GM12892 (cell line): ENCODE measurements at regions not wholly inside any gene's neighbourhood (a gene's known extent, or its start where the extent isn't known, plus 50 kb on each side); places are given as distances from the start of the nearest gene placed in this dataset.

Experiments
- POLR2A ChIP-seq: IDR thresholded peaks from 2 replicates; pipeline ENCODE4 v1.6.1; 2011; ENCODE audit warnings: low read depth, low read length, control low read depth
- POLR2AphosphoS5 ChIP-seq: IDR thresholded peaks from 2 replicates; pipeline ENCODE4 v1.6.1; 2011; ENCODE audit warnings: low read depth, low read length, control low read depth

DNA sequence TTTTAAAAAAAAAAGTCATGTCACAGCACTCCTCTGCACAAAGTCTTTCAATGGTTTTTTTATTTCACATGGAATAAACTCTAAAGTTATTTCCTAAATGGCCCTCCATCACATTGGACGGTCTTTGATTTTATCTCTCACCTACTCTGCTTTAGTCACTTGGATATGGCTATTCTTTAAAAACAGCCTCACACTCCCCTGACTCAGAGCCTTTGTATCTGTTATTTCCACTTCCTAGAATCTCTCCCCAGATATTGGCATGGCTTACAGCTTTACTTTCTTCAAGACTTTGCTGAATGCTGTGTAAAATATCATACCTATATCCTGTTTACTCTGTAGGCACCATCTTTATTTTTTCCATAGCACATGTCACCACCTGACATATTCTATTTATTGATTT, 194.7 kb upstream of the MCHR2 start:
- TF ChIP-seq POLR2AphosphoS5 (no peak), POLR2A (no peak)
